Lower lobe of right lung (tissue), 2 donors: ENCODE measurements at regions not wholly inside any gene's neighbourhood (a gene's known extent, or its start where the extent isn't known, plus 50 kb on each side); places are given as distances from the start of the nearest gene placed in this dataset.
A peak's percentile ranks its signal among the peaks of the same experiment; 100 is the strongest.
"Not testable (repeated sequence)": the region's sequence is repeated elsewhere in the genome, so short reads cannot be mapped to it uniquely, and the experiment has no call there.

Experiments used
- ATAC-seq, 2 donors: fragments of 200-7000 bp; cut with Tn5 transposase; one replicate each; pipeline ENCODE4 v1.9.1; 2020 to 2022; ENCODE audit warnings: mild to moderate bottlenecking in 2 of 2, moderate library complexity in 2 of 2
- DNase-seq: peaks from one replicate; pipeline ENCODE4 v3.0.0-alpha.2; 2020
- H3K27ac ChIP-seq: fragments of 200-600 bp; one replicate; pipeline ENCODE4 v1.8.0; 2022
- H3K27me3 ChIP-seq: fragments of 200-600 bp; one replicate; pipeline ENCODE4 v1.8.0; 2022; ENCODE audit warnings: low read depth
- H3K36me3 ChIP-seq: fragments of 200-600 bp; one replicate; pipeline ENCODE4 v1.8.0; 2022; ENCODE audit warnings: mild to moderate bottlenecking
- H3K4me1 ChIP-seq: fragments of 200-600 bp; one replicate; pipeline ENCODE4 v1.8.0; 2022
- H3K4me3 ChIP-seq: fragments of 200-600 bp; one replicate; pipeline ENCODE4 v1.8.0; 2022; ENCODE audit warnings: mild to moderate bottlenecking
- H3K9me3 ChIP-seq: fragments of 200-600 bp; one replicate; pipeline ENCODE4 v1.8.0; 2022
- intact Hi-C: fragments of 100-400 bp; cut with DNase I; formaldehyde crosslinking; loops from one replicate; pipeline ENCODE4 v1.11.0; 2022
- TF ChIP-seq, protein P1 (sequence below): fragments of 200-600 bp; IDR thresholded peaks from one replicate; pipeline ENCODE4 v1.8.0; 2022; ENCODE audit warnings: antibody characterized with exemption, mild to moderate bottlenecking
- donor health status: DM: no; HTN: yes; CAD: no; lungs with severe emphysema.

- Histone ChIP-seq H3K27ac (no peak overlapping the region), H3K4me1 (no peaks in the 10 kb centered on the region), H3K9me3 (no peaks in the 10 kb centered on the region), H3K4me3 (no peak overlapping the region), H3K36me3 (no peaks in the 10 kb centered on the region), H3K27me3 (peaks cover 7% of the 10 kb centered on the region)
- TF ChIP-seq, protein P1, sequence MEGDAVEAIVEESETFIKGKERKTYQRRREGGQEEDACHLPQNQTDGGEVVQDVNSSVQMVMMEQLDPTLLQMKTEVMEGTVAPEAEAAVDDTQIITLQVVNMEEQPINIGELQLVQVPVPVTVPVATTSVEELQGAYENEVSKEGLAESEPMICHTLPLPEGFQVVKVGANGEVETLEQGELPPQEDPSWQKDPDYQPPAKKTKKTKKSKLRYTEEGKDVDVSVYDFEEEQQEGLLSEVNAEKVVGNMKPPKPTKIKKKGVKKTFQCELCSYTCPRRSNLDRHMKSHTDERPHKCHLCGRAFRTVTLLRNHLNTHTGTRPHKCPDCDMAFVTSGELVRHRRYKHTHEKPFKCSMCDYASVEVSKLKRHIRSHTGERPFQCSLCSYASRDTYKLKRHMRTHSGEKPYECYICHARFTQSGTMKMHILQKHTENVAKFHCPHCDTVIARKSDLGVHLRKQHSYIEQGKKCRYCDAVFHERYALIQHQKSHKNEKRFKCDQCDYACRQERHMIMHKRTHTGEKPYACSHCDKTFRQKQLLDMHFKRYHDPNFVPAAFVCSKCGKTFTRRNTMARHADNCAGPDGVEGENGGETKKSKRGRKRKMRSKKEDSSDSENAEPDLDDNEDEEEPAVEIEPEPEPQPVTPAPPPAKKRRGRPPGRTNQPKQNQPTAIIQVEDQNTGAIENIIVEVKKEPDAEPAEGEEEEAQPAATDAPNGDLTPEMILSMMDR: no peak
- DNase-seq (no peak), ATAC-seq (no peak)
- intact Hi-C loops: no loop called here
Measured at GRCh38 chr10:42149722-42150427, 488.5 kb downstream of the ZNF33B start.

DNA sequence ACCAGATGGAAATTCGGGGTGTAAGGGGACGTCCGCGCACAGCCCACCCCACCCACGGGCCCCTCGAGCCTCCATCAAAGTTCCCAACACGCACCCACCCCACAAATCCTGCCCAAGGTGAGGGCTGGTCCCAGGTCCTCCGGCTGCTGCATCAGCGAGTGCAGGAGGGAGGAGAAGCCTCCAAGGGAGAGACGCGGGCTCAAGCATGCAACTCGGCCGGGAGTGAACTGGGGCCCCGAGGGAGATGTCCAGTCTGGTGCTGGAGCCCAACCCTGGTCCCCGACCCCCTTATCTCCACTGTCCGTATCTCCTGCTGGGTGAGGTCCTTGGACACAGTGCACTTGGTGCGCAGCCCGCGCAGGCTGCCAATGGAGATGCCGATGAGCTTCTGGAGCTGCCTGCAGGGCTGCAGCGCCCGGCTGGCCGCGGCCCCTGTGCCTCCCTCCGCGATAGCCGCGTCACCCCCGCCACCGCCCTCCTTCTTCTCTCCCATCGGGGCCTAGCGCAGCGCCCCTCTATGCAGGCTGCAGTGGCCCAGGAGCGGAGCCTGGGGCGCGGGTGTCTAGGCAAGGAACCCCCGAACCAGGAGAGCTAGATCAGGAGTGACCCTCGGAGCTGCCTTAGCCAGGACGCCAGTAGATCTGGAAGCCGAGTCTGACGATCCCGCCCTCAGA, 489.2 kb downstream of the ZNF33B start:
- TF ChIP-seq, protein P1: no peak
- intact Hi-C loops: no loop called here
- H3K4me1 ChIP-seq: no peaks in the 10 kb centered on the region
- DNase-seq: peak; percentile 46
- H3K4me3 ChIP-seq: no peak overlapping the region
- H3K9me3 ChIP-seq: no peaks in the 10 kb centered on the region
- H3K27me3 ChIP-seq: peaks cover 7% of the 10 kb centered on the region
- no peaks in the 10 kb centered on the region for H3K36me3 ChIP-seq
- no peak overlapping the region for H3K27ac ChIP-seq
- no peak for ATAC-seq

DNA sequence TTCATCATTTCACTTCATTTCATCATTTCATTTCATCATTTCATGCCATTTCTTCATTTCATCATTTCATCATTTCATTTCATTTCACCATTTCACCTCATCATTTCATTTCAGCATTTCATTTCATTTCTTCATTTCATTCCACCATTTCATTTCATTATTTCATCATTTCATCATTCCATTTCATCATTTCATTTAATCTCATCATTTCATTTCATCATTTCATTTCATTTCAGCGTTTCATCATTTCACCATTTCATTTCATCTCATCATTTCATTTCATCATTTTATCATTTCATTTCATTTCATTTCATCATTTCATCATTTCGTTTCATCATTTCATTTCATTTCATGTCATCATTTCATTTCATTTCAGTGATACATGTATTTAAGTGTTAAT, 492.2 kb downstream of the ZNF33B start:
- ATAC-seq, DNase-seq: not testable (repeated sequence)

GRCh38 chr10:42138023-42138422, 500.3 kb downstream of the ZNF33B start:
- DNase-seq, ATAC-seq, H3K27me3 ChIP-seq, H3K36me3 ChIP-seq, H3K27ac ChIP-seq, intact Hi-C loops, H3K4me1 ChIP-seq, H3K4me3 ChIP-seq, H3K9me3 ChIP-seq: not testable (repeated sequence)

More for the DNA sequence above, 492.2 kb downstream of the ZNF33B start:
- H3K9me3 ChIP-seq, H3K36me3 ChIP-seq, H3K4me3 ChIP-seq, H3K4me1 ChIP-seq, H3K27me3 ChIP-seq, intact Hi-C loops, H3K27ac ChIP-seq: not testable (repeated sequence)

DNA sequence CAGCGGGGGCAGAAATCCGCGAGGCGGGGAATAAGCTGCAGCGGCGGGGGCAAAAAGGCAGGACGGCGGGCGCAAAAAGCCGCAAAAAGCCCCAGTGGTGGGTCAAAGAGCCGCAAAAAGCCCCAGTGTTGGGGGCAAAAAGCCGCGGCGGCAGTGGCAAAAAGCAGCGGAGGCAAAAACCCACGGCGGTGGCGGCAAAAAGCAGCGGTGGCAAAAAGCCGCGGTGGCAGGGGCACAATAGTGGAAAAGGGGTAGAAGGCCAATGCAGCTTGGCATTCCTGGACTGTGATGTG, 525.3 kb downstream of the ZNF33B start:
- H3K9me3 ChIP-seq: no peaks in the 10 kb centered on the region
- H3K27ac ChIP-seq: no peak overlapping the region
- no peaks in the 10 kb centered on the region for H3K36me3 ChIP-seq
- TF ChIP-seq, protein P1: no peak
- H3K27me3 ChIP-seq: no peaks in the 10 kb centered on the region
- H3K4me1 ChIP-seq: no peaks in the 10 kb centered on the region
- intact Hi-C loops: no loop called here
- DNase-seq: no peak
- no peak overlapping the region for H3K4me3 ChIP-seq
- no peak for ATAC-seq

DNA sequence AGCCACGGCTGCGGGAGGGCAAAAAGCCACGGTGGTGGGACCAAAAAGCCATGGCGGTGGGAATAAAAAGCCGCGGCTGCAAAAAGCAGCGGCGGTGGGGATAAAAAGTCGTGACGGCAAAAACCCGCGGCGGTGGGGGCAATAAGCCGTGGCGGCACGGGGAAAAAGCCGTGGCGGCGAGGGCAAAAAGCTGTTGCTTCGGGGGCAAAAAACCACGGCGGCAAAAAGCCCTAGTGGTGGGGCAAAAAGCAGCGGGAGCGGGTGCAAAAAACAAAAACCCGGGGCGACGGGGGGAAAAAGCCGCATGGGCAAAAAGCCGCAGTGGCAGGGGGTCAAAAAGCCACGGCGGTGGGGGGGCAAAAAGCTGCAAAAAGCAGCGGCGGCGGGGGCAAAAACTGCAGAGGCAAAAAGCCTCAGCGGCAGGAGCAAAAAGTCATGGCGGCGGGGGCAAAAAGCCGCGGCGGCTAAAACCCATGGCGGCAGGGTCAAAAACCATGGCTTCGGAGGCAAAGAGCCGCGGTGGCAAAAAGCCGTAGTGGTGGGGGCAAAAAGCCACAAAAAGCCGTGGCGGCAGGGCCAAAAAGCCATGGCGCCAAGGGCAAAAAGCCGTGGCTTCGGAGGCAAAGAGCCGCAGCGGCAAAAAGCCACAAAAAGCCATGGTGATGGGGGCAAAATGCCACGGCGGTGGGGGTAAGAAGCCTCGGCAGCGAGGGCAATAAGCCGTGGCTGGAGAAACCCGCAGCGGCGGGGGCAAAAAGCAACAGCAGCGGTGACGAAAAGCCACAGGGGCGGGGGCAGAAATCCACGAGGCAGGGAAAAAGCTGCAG, 525.8 kb downstream of the ZNF33B start:
- no peaks in the 10 kb centered on the region for H3K4me1 ChIP-seq
- DNase-seq: peak; percentile 29

More for the DNA sequence above, 525.8 kb downstream of the ZNF33B start:
- Histone ChIP-seq H3K36me3 (no peaks in the 10 kb centered on the region), H3K4me3 (no peak overlapping the region), H3K9me3 (no peaks in the 10 kb centered on the region), H3K27ac (no peak overlapping the region), H3K27me3 (no peaks in the 10 kb centered on the region)
- intact Hi-C loops: no loop called here
- no peak for ATAC-seq
- TF ChIP-seq, protein P1: no peak
